Muscle of back (tissue), 3 donors: ENCODE measurements at regions not wholly inside any gene's neighbourhood (a gene's known extent, or its start where the extent isn't known, plus 50 kb on each side); places are given as distances from the start of the nearest gene placed in this dataset.

Source experiments
- DNase-seq, 3 donors: peaks; one replicate each; pipeline versions ENCODE4 v3.0.0 to v3.0.0-alpha.2; 2013

- DNase-seq, result no peak
These were observed 529.9 kb upstream of the MMS22L start for GRCh38 chr6:97812940-97813339.

DNA sequence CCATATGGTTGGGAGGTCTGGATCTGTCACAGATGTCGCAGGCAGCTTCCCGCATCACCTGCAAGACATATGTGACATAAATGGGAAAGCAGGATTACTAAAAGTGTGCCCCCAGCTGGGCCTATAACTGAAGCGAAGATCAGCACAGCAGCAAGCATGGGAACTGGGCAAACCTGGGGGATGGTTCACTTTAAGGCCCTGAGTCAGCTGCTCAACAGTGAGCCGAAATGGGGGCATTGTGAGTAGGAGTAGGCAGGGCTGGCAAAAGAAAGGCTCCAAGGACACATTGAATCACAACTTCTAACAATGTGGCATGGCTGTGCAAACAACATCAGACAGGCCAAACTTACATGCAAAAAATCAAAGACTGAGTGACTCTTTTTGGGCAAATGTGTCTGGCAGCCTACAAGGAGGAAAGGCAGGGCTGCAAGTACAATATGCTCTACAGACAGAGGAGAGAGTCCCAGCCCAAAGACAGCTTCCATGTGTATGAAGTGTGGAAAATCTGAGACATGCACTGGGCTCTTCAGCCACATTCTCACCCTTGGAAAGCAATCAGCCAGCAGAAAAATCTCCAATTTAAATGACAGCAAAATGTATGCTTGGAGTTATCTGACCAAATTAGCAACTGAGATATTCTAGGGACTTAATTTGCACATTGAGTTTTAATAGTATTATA lies 531.0 kb upstream of the MMS22L start:
- DNase-seq, result peak in 2 of 3 donors; percentile 30 to 34

GRCh38 chr6:97815301-97815812 lies 532.3 kb upstream of the MMS22L start:
- no peak for DNase-seq

- DNase-seq, result peak in 1 of 3 donors; percentile 5
These were observed 533.5 kb upstream of the MMS22L start for GRCh38 chr6:97816526-97816925.

DNA sequence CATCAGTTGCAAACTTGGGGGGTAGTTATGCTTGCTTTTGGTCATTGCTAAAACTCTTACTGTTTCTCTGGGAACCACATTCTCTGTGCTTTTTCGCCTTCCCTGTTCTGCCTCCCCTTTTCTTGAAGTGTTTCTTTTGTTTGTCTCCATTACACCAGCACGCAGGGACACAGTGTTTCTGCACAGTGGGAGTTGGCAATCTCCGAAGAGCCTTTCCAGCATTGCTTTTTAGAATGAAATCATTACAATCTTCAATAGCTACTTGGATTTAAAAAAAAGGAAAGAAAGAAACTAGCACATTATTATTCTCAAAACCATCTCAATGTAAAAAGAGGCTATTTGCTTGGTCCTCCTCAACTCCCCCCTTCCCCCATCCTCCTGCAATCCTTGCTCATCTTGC lies 536.7 kb upstream of the MMS22L start:
- DNase-seq, result no peak

DNA sequence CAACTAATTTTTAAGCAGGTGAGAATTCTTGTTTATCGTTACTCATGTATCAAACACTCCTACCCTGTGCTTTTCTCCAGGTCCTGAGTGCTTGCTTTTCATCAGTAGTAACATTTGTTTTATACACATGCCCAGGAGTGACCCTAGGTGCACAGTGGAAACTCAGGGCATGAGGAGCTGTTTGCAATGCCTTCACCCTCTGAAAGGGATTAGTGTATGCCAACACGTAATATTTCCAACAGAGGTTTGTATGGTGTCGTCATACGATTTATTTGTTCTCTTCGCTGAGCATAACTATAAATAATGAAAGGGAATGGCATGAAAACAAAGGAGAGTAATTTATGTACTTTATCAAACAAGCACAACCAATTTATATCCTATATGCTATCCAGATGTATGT lies 537.4 kb upstream of the MMS22L start:
- DNase-seq, result no peak

GRCh38 chr6:97822632-97823031 lies 539.6 kb upstream of the MMS22L start:
- no peak for DNase-seq

DNA sequence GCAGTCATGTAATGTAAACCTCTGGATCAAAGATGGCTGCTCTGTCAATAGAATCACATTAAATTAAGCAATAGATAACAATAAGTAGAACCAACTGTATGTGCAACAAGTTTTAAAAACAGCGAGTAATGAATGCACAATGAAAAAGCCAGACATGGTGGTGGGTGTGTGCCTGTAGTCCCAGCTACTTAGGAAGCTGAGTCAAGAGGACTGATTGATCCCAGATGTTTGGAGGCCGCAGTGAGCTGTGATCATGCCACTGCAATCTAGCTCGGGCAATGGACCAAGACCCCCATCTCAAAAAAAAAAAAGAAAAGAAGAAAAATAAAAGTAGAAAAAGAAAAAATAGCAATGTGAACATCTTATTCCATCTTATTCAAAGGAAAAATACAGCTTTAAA lies 558.7 kb upstream of the MMS22L start:
- DNase-seq, result peak in 2 of 3 donors; percentile 29 to 69

DNA sequence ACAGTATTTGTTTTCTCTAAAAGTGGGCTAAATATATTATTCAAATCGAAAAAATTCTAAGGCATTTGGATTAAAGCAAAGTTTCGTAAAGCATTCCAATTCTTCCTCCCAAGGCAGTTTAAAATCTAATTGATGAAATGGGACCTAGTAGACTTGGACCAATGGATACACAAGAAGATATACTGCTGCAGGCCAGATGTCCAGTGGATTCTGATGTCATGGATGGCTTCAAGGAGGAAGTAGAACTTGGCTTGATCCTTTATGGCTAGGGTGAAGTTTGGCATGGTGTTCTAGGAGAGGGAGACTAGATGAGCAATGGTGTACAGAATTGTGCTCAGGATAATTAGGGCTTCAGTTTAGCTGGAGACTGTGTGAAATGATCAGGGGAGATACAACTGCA lies 559.5 kb upstream of the MMS22L start:
- DNase-seq, result peak in 1 of 3 donors; percentile 40

- DNase-seq, result no peak
These were observed 566.4 kb upstream of the MMS22L start for GRCh38 chr6:97849390-97849789.

GRCh38 chr6:97850458-97851212 lies 567.6 kb upstream of the MMS22L start:
- DNase-seq, result peak; percentile 47 to 68 (median 52)

GRCh38 chr6:97863697-97864096 lies 580.7 kb upstream of the MMS22L start:
- DNase-seq, result no peak

DNA sequence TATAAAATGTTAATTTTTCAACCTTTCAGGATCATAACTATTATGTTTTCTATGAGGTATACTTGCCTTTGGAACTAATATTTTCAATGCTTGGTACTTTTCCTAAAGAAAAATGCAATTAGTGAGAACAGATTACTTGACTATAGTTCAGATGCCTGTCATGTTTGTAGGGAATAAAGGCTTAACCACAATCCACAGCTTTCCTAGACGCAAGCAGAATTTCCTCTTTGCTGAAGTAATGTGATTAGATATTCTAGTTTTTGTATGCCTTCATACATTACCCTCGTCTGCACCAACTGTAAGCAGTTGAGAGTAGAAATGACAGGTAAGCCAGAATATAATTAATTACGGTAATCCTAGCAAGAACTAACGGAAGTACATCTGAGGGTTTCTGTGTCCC lies 581.4 kb upstream of the MMS22L start:
- no peak for DNase-seq

GRCh38 chr6:97864826-97865225 lies 581.8 kb upstream of the MMS22L start:
- DNase-seq, result peak in 1 of 3 donors; percentile 17

GRCh38 chr6:97865612-97866011 lies 582.6 kb upstream of the MMS22L start:
- no peak for DNase-seq

DNA sequence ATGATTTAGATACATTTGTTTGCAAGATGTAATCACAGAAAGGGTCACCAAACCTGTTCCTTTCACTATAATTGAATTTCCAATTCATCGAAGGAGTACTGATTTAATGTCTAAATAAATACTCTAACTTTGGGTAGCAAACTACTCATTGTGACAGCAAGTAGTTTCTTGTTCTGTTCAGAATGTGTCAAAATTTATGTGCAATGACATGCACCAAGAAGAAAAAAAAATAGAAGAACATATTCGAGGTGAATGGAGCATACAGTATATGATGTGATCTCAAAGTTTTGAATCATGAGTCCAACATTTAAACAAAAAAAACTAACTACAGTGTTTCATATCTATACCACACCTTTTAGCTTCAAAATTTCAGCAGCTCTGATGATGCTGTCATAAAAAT lies 583.6 kb upstream of the MMS22L start:
- DNase-seq, result no peak

DNA sequence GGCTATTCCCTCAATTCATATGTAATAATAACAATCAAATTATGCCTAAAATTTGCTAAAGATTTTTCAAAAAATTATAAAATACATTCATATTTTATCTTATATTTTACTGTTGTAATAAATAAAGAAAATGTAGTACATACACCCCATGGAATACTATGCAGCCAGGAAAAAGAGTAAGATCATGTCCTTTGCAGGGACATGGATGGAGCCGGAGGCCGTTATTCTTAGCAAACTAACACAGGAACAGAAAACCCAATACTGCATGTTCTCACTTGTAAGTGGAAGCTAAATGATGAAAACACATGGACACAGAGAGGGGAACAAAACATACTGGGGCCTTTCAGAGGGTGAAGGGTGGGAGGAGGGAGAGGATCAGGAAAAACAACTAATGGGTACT lies 584.2 kb upstream of the MMS22L start:
- DNase-seq, result no peak

GRCh38 chr6:97870273-97870672 lies 587.3 kb upstream of the MMS22L start:
- DNase-seq, result no peak

DNA sequence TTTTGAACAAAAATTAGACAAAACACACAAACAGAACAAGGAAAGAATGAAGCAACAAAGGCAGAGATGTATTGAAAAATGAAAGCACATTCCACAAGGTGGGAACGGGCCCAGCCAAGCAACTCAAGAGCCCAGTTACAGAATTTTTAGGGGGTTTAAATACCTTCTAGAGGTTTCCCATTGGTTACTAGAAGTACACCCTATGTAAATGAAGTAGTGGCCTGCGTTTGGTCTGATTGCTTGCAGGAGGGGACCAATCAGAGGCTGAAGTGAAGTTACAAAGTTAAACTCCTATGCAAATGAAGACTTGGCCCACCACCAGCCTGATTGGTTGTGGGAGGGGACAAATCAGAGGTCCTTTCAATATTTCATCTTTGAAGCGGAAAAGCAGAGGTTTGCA lies 593.7 kb upstream of the MMS22L start:
- DNase-seq, result no peak

GRCh38 chr6:97882755-97883154 lies 599.7 kb upstream of the MMS22L start:
- no peak for DNase-seq

GRCh38 chr6:97885325-97885724 lies 602.3 kb upstream of the MMS22L start:
- DNase-seq, result no peak

DNA sequence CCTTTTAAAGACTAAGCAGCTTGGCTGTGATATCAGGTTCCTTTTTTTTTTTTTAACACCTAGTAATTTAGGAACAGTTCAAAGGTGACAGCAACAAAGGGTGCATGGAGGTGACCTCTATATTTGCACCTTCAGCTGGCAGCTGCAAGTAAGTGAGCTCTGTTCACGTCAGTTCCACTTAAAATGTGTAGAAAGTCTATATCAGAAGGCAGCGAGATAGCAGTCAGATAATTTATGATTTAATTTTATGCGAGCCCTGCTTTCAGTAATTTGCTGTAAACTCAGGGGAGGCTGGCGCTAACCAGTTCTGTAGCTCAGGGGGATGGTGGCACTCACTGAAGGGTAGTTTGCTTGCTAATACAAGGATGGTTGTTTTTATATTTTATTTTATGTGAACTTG lies 602.8 kb upstream of the MMS22L start:
- no peak for DNase-seq

- DNase-seq, result no peak
These were observed 618.5 kb upstream of the MMS22L start for GRCh38 chr6:97901531-97901930.
